H9 (cell line): ENCODE measurements at regions not wholly inside any gene's neighbourhood (a gene's known extent, or its start where the extent isn't known, plus 50 kb on each side); places are given as distances from the start of the nearest gene placed in this dataset.

ENCODE experiments used
- DNase-seq: peaks from one replicate; pipeline ENCODE4 v3.0.0-alpha.2; 2017
- H2AFZ ChIP-seq: one replicate; pipeline ENCODE4 v1.6.1; 2013; ENCODE audit warnings: mild to moderate bottlenecking, low read length, control low read depth, moderate library complexity
- H2AK5ac ChIP-seq: 2 replicates; pipeline ENCODE4 v1.6.1; 2013; ENCODE audit warnings: low read length, control low read depth, mixed read lengths; ENCODE audit not compliant: insufficient read length
- H2BK120ac ChIP-seq: one replicate; pipeline ENCODE4 v1.6.1; 2013; ENCODE audit warnings: low read depth, mild to moderate bottlenecking, low read length, control low read depth, inconsistent platforms; ENCODE audit not compliant: poor library complexity, severe bottlenecking
- H2BK12ac ChIP-seq: 2 replicates; pipeline ENCODE4 v1.6.1; 2013; ENCODE audit warnings: low read length, control low read depth, mixed read lengths, low read depth; ENCODE audit not compliant: insufficient read length
- H2BK15ac ChIP-seq: 2 replicates; pipeline ENCODE4 v1.6.1; 2013; ENCODE audit warnings: low read depth, low read length, control low read depth
- H2BK20ac ChIP-seq: one replicate; pipeline ENCODE4 v1.6.1; 2013; ENCODE audit warnings: low read depth, mild to moderate bottlenecking, low read length, control low read depth, inconsistent platforms; ENCODE audit not compliant: poor library complexity, severe bottlenecking
- H2BK5ac ChIP-seq: 2 replicates; pipeline ENCODE4 v1.6.1; 2013; ENCODE audit warnings: low read length, control low read depth, mixed read lengths; ENCODE audit not compliant: insufficient read length
- H3K14ac ChIP-seq: 2 replicates; pipeline ENCODE4 v1.6.1; 2013; ENCODE audit warnings: low read length, control low read depth; ENCODE audit not compliant: insufficient read depth
- H3K18ac ChIP-seq: 2 replicates; pipeline ENCODE4 v1.6.1; 2013; ENCODE audit warnings: low read depth, mild to moderate bottlenecking, mixed read lengths, low read length, control low read depth; ENCODE audit not compliant: insufficient read length
- H3K23ac ChIP-seq: 2 replicates; pipeline ENCODE4 v1.6.1; 2013; ENCODE audit warnings: low read length, control low read depth, mixed read lengths, low read depth; ENCODE audit not compliant: insufficient read length
- H3K23me2 ChIP-seq: 2 replicates; pipeline ENCODE4 v1.6.1; 2013; ENCODE audit warnings: low read depth, mild to moderate bottlenecking, mixed read lengths, low read length, control low read depth; ENCODE audit not compliant: insufficient read length, poor library complexity, severe bottlenecking
- H3K27ac ChIP-seq: 2 replicates; pipeline ENCODE4 v1.5.1; 2013; ENCODE audit warnings: low read length, control low read depth, mixed read lengths, low read depth; ENCODE audit not compliant: insufficient read length
- H3K27me3 ChIP-seq: 2 replicates; pipeline ENCODE4 v1.6.1; 2013; ENCODE audit warnings: low read length, control low read depth, inconsistent platforms; ENCODE audit not compliant: insufficient read depth
- H3K4ac ChIP-seq: 2 replicates; pipeline ENCODE4 v1.6.1; 2013; ENCODE audit warnings: low read depth, mild to moderate bottlenecking, control low read depth, inconsistent platforms, low read length, moderate library complexity
- H3K4me1 ChIP-seq: 2 replicates; pipeline ENCODE4 v1.6.1; 2013; ENCODE audit warnings: low read length, control low read depth, inconsistent platforms; ENCODE audit not compliant: insufficient read depth
- H3K4me2 ChIP-seq: 2 replicates; pipeline ENCODE4 v1.6.1; 2013; ENCODE audit warnings: low read length, control low read depth, mixed read lengths; ENCODE audit not compliant: insufficient read length, insufficient read depth
- H3K56ac ChIP-seq: 2 replicates; pipeline ENCODE4 v1.6.1; 2013; ENCODE audit warnings: low read depth, mild to moderate bottlenecking, mixed read lengths, low read length, control low read depth; ENCODE audit not compliant: insufficient read length
- H3K79me1 ChIP-seq: 2 replicates; pipeline ENCODE4 v1.6.1; 2013; ENCODE audit warnings: low read depth, mild to moderate bottlenecking, moderate library complexity, low read length, control low read depth, inconsistent platforms; ENCODE audit not compliant: insufficient read depth, poor library complexity, severe bottlenecking
- H3K79me2 ChIP-seq: 2 replicates; pipeline ENCODE4 v1.6.1; 2013; ENCODE audit warnings: low read length, control low read depth, inconsistent platforms; ENCODE audit not compliant: insufficient read depth
- H3K9ac ChIP-seq: 2 replicates; pipeline ENCODE4 v1.6.1; 2013; ENCODE audit warnings: low read length, control low read depth, mixed read lengths; ENCODE audit not compliant: insufficient read length; ENCODE audit errors: extremely low read depth
- H3K9me3 ChIP-seq: one replicate; pipeline ENCODE4 v1.6.1; 2013; ENCODE audit warnings: low read depth, low read length, inconsistent platforms; ENCODE audit not compliant: control insufficient read depth
- H3T11ph ChIP-seq: one replicate; pipeline ENCODE4 v1.6.1; 2013; ENCODE audit warnings: mild to moderate bottlenecking, low read length, control low read depth, inconsistent platforms
- H4K20me1 ChIP-seq: one replicate; pipeline ENCODE4 v1.6.1; 2013; ENCODE audit not compliant: control insufficient read depth, insufficient read length, insufficient read depth
- H4K5ac ChIP-seq: 2 replicates; pipeline ENCODE4 v1.6.1; 2013; ENCODE audit warnings: low read depth, mild to moderate bottlenecking, mixed read lengths, low read length, control low read depth; ENCODE audit not compliant: insufficient read length
- H4K8ac ChIP-seq: replicated peaks from 2 replicates; pipeline ENCODE4 v1.6.1; 2013; ENCODE audit warnings: low read length, control low read depth, mixed read lengths, low read depth; ENCODE audit not compliant: insufficient read length
- H4K91ac ChIP-seq: 2 replicates; pipeline ENCODE4 v1.6.1; 2013; ENCODE audit warnings: low read depth, mild to moderate bottlenecking, moderate library complexity, mixed read lengths, low read length, control low read depth; ENCODE audit not compliant: insufficient read length
- H3K27ac Mint-ChIP-seq, 3 experiments: 2 replicates in 2 of 3; 3 replicates in 1 of 3; pipeline ENCODE4 v1.8.0; 2020 to 2021; ENCODE audit warnings: mixed read lengths in 3 of 3, mild to moderate bottlenecking in 1 of 3, moderate library complexity in 1 of 3
- H3K27me3 Mint-ChIP-seq: 2 replicates; pipeline ENCODE4 v1.8.0; 2021; ENCODE audit warnings: low read depth, mild to moderate bottlenecking, moderate library complexity, mixed read lengths
- H3K36me3 Mint-ChIP-seq, 3 experiments: 2 replicates in 2 of 3; 3 replicates in 1 of 3; pipeline ENCODE4 v1.8.0; 2020 to 2021; ENCODE audit warnings: low read depth in 3 of 3, mixed read lengths in 3 of 3; ENCODE audit not compliant: insufficient read depth in 1 of 3
- H3K4me1 Mint-ChIP-seq, 2 experiments: 2 replicates each; pipeline ENCODE4 v1.8.0; 2020; ENCODE audit warnings: mixed read lengths in 2 of 2
- H3K4me3 Mint-ChIP-seq, 2 experiments: 2 replicates in 1 of 2; 3 replicates in 1 of 2; pipeline ENCODE4 v1.8.0; 2020 to 2021; ENCODE audit warnings: mild to moderate bottlenecking in 2 of 2, mixed read lengths in 2 of 2, moderate library complexity in 1 of 2
- H3K9me3 Mint-ChIP-seq, 2 experiments: 2 replicates in 1 of 2; 3 replicates in 1 of 2; pipeline ENCODE4 v1.8.0; 2020; ENCODE audit warnings: mild to moderate bottlenecking in 2 of 2, mixed read lengths in 2 of 2, moderate library complexity in 1 of 2
- CTCF ChIP-seq: fragments of 200-600 bp; sonication (generic); conservative IDR thresholded peaks from 3 replicates; pipeline ENCODE4 v1.8.0; 2021; ENCODE audit warnings: antibody characterized with exemption, mild to moderate bottlenecking
- WGBS: extraction: QIAGEN DNeasy Blood & Tissue Kit; methylation state at CpG from one replicate; pipeline ENCODE4 v1.1.7; 2013; ENCODE audit warnings: missing lambda C conversion rate, low lambda C conversion rate, mixed read lengths; ENCODE audit not compliant: insufficient read length; ENCODE audit errors: extremely low coverage; 5-methylcytosine and 5-hydroxymethylcytosine counted together

GRCh38 chr13:30025351-30025750 lies 174.9 kb upstream of the UBL3 start:
- peaks cover 2 to 5% of the 10 kb centered on the region in 2 experiments for H3K4me1 Mint-ChIP-seq
- no peak for TF ChIP-seq CTCF
- WGBS = no CpG with 5 or more reads among the region's 1 CpG

More at GRCh38 chr13:30025351-30025750, 174.9 kb upstream of the UBL3 start:
- Histone ChIP-seq H2BK15ac (no peak overlapping the region), H4K91ac (no peak overlapping the region), H3K9ac (no peak overlapping the region), H3K4me1 (peaks cover under 1% of the 10 kb centered on the region; the same call in 1 of the 2 replicates), H3K9me3 (no peaks in the 10 kb centered on the region), H4K8ac (no peak overlapping the region), H3K27me3 (no peaks in the 10 kb centered on the region; the same call in 1 of the 2 replicates), H4K20me1 (no peaks in the 10 kb centered on the region), H2AK5ac (no peak overlapping the region), H3K23ac (no peak overlapping the region), H3K18ac (no peak overlapping the region), H2BK20ac (no peak overlapping the region), H3K79me2 (no peaks in the 10 kb centered on the region), H3K79me1 (no peaks in the 10 kb centered on the region), H2AFZ (no peak overlapping the region), H2BK120ac (no peak overlapping the region), H3K4ac (no peak overlapping the region), H3K4me2 (no peak overlapping the region), H2BK5ac (no peak overlapping the region), H3K27ac (no peak overlapping the region), H4K5ac (no peak overlapping the region), H3K14ac (no peak overlapping the region), H3K23me2 (no peaks in the 10 kb centered on the region), H3K56ac (no peak overlapping the region), H2BK12ac (no peak overlapping the region), H3T11ph (no peak overlapping the region)
- Mint-ChIP-seq H3K4me3 (no peak overlapping the region), H3K27ac (no peak overlapping the region), H3K27me3 (peaks cover 6% of the 10 kb centered on the region), H3K36me3 (no peaks in the 10 kb centered on the region), H3K9me3 (no peaks in the 10 kb centered on the region; a peak in 1 of 5 replicates)
- no peak for DNase-seq
